TTC549 (cell line): ENCODE measurements at regions not wholly inside any gene's neighbourhood (a gene's known extent, or its start where the extent isn't known, plus 50 kb on each side); places are given as distances from the start of the nearest gene placed in this dataset.
"Not testable (repeated sequence)": the region's sequence is repeated elsewhere in the genome, so short reads cannot be mapped to it uniquely, and the experiment has no call there.

Experiments used
- FAIRE-seq: peaks from 2 replicates; lab custom pipeline; 2012; peaks lifted over from hg19 to GRCh38; lab: Jason Lieb, UNC

GRCh38 chr12:131378176-131378842 lies 332.6 kb upstream of the SFSWAP start:
- no peak for FAIRE-seq

DNA sequence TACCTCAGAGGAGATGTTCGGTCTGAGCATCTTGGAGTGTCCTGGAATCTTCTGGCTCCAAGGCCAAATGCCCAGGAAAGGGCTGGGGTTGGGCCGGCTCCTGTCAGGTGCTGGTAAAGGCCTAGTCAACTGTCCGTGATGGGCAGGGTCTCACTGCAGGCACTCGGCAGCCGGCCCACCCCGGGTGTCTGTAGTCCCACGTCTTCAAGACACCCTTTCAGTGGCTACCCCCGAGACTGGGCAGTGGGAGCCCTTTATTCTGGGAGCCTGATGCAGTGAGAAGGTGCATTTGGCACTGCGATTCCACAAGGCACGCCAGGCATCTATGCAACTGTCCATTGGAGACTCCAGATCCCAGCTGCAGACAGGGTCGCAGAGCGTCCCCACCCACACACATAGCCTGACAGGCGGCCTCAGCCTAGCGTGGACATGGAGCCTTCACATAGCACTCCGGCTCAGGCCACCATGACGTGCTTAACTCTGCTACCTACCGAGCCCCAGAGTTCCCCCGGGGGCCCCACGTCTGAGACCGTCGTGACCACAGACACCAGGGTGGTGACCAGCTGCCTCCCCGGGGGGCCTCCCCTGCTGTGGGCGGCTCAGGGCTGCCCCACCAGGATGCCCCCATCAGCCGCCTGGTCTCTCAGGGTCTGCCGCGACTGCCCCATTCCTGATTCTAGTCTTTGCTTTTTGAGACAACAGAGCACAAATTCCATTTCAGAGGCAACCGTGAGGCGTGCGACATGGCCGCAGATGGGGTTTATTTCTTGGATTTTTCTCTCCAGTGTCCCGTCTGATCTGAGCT lies 331.8 kb upstream of the SFSWAP start:
- no peak for FAIRE-seq

GRCh38 chr12:131379738-131380137 lies 331.2 kb upstream of the SFSWAP start:
- no peak for FAIRE-seq

DNA sequence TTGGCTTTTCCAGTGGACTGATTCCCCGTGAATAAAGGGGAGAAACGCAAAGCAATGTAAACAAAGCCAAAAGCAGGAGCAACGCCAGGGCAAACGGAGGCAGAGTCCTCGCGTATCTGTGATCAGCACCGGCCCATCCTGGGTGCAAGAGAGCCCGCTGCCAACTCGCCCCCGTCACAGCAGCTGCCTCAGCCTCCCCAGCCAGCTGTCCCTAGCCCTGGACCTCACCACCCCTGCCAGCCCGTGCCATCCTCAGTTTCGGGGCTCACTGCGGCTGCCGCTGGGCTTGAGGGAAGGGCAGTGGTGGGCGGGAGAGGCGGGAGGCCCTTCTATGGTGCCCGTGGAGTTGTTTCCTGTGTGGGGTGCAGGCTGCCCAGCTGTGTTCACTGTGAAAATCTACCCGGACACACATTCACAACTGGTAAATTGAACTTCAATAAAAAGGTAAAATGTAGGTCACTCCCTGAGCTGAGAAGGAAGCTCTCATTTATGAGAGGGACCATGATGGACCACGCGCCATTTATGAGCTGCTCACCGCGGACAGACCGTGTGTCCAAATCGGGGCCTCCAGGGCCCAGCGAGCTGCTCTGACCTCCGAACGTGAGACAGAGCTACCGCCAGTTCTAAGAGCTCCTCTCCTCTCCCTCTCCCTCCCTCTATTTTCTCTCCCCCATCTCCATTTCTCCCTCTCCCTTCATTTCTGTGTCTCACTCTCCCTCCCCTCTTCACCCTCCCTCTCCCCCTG lies 330.5 kb upstream of the SFSWAP start:
- no peak for FAIRE-seq

DNA sequence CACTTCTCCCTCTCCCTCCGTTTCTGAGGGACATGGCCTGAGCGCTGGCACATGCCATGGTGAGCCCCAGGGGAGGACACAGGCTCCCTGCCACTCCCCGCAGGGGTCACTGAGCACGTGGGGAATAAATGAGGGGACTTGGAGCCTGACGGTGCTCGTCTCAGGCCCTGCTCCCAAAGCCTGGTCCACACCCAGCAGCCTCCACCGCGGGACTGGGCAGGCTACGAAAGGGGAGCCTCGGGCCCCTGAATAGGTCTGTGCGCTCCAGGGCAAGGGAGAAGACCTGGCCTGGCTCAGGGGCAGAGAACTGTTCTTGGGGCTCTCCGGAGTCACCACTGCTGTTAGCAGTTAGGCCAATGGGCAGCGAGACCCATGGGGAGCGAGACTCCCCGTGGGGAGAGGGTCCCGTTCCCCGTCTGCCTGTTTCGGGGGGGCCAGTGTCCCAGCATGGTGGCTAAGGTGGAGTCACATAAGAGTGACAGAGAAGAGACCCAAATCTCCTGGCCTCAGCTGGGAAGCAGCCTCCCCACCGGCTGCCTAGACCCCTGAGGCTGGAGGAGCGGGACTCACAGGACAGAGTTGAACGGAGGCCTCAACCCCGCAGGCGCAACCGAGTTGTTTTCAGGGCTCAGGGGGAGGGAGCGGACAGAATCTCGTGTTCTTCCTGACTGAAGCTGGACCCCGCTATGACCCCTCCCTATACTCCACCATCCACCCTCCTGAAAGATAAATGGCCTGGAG lies 329.8 kb upstream of the SFSWAP start:
- FAIRE-seq, result no peak

DNA sequence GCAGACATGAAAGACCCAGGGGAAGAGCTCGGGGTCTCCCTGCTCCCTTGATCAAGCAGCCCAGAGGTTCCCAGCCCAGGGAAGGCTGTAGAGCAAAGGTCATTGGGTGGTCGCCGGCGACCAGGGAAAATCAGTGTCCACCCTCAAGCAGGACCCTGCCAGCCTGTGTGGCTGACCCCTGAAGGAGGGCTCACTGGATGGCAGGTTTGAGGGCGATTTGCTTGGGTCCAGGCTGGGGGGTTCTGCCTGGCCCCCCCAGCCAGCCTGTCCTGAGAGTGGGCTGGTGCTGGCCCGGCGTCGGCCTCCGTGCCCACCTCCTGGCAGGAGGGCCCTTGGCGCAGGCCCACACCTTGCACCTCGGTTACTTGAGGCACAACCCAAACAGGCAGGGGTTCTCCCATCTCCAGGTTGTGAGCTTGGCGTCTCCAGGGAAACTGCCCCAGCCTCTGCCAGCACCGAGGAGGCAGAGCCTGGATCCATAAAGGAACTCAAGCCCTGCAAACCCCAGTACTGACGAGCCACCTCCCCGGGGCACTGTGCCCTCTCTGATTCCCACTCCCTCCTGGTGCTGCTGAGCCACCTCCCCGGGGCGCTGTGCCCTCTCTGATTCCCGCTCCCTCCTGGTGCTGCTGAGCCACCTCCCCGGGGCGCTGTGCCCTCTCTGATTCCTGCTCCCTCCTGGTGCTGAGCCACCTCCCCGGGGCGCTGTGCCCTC lies 329.0 kb upstream of the SFSWAP start:
- no peak for FAIRE-seq

GRCh38 chr12:131383291-131383690 lies 327.6 kb upstream of the SFSWAP start:
- FAIRE-seq, result no peak

GRCh38 chr12:131383741-131384543 lies 326.9 kb upstream of the SFSWAP start:
- no peak for FAIRE-seq

- FAIRE-seq, result no peak
Measured at GRCh38 chr12:131384544-131384855, 326.4 kb upstream of the SFSWAP start.

DNA sequence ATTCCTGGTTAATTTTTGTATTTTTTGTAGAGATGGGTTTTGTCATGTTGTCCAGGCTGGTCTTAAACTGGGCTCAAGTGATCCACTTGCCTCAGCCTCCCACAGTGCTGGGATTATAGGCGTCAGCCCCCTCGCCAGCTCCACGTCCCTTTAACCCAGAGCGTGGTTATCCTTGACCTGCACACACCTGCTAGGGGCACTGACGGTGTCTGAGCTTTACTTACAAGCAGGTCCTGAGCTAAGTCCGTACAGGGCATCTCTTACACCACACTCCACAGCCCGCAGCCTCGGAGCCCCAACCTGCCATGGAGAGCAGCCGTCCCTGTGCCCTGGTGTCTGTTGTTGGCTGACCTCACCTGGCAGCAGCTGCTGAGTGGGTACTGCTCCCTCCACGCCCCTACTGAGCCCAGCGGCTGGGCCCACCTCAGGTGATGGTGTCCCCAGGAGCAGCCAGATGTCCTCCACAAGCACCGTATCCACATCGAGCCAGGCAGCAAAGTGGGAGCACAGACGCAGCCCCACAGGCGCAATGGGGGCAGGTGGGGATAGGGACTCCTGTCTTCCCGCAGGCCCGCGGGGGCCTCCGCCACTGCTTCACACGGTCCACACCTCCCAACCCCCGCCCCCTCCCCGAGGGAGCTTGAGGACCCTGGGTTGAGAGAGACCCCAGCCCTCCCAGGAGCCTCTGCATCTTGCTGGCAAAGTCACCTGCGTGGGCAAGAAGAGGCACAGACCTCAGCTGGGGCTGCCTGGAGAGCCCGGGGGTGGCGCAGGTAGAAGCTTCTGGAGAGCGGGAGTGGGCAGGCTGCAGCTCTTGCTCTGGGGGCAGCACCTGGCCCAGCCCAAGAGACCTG lies 325.4 kb upstream of the SFSWAP start:
- FAIRE-seq, result no peak

- FAIRE-seq, result no peak
Measured at GRCh38 chr12:131386167-131386521, 324.7 kb upstream of the SFSWAP start.

DNA sequence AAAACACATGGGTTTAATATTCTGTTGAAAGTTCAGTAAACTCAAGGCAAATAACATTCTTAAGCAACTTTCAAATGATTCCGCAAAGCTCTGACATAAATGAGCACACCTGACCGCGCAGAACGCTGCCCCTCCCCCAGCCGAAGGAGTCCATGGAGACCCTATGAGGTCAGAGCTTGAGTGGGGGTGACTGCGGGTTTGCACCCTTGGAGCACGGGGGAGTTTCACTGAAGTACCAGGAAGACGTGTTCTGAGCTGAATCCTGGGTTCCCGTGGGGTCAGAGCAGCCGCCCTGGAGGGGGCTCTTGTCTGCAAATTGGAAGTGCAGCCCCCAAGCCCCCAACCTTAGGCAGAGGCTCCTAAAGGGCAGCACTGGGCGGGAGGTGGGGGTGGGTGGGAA lies 324.1 kb upstream of the SFSWAP start:
- FAIRE-seq, result no peak

DNA sequence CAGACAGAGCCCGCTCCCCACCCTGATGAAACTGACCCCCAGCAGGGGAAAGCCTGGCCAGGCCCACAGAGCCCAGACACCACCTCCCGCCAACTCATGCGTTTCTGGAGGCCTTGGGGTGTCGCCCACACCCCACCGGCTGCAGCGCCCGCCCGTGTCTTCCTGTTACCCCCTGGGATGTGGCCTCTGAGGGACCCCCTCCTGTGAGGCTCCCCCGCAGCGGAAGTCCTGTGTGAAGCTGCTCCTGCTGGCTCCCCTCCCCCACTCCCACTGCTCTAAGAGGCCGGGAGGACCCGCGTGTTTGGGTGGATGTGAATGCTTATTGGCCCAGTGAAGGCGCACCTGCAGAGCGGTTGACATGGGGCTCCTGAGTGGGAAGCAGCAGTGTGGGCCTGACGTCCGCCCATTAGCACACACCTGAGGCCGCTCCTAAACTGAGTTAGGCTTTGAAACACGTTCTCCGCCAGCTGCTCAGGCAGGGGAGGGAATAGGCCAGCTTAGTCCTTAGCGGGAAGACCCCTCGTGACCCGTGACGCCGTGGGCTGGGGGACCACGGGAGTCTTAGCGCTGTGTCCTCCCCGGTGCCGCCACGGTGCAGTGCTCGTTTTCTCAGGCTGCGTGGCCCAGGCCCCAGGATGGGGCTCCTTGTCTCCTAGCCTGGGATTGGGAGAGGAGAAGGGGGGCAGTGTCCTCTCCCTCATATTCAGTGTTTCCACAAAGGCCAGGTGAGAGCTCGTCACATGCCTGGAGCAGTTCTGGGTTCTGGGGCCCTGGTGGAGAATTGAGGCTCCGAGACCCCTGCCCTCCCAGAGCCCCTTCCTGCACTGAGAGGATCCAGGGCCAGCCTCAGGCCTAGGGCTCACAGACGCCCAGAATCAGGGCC lies 323.4 kb upstream of the SFSWAP start:
- no peak for FAIRE-seq

DNA sequence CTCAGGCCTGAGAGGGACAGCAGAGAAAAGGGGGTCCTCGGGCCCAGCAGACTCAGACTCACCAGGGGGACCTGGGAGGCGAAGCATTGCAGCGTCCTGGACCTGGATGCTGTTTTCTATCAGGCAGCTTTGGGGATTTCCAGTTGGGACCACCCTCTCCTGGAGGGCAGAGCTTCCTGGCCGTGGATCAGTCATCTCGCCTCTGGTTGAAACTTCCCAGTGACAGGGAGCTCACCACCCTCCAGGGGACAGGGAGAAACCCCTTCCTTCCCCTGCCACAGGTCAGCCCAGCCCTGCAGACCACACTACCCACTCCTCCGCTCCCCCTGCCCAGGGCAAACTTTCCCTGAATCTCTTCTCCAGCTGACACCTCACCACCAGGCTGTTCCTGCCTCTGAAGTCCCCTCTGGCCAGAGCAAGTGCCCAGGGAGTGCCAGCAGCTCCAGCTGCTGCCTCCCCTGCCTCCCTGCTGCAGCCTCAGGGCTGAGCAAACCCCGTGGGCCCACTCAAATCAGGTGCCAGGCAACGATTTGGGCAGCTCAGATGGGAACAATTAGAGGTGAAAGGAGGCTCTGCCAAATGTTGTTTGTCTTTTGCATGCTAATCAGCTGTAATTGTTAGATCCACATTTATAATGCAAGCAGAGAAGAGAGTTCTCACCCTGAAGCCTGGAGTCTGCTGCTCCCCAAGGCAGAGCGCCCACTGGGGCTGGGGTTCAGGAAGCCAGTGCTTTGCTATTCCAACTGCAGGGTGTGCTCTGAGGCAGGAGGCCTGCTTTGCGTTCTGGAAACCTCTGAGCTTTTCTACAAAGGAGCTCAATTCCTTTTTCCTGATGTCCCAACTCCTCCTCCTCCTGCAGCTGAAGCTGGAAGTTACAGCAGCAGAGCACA lies 322.5 kb upstream of the SFSWAP start:
- FAIRE-seq, result not testable (repeated sequence)

GRCh38 chr12:131389054-131390013 lies 321.6 kb upstream of the SFSWAP start:
- no peak for FAIRE-seq

- no peak for FAIRE-seq
Measured at GRCh38 chr12:131390412-131391334, 320.2 kb upstream of the SFSWAP start.
